ENCODE measurements at regions not wholly inside any gene's neighbourhood (a gene's known extent, or its start where the extent isn't known, plus 50 kb on each side); places are given as distances from the start of the nearest gene placed in this dataset.

- H3K4me3 ChIP-seq (replicated peaks in 1 of 3; ENCODE audit: insufficient read depth in 1 of 3, low read depth in 2 of 3, low read length in 3 of 3) = no peak overlapping the region
- no peaks in the 10 kb centered on the region for H3K4me1 ChIP-seq (ENCODE audit: insufficient read depth, low read length)
- WGBS (ENCODE audit: low lambda C conversion rate) = 13% methylated on average over 2 of the region's 2 CpGs
- H2AFZ ChIP-seq (ENCODE audit: low read length) = no peak overlapping the region
- no peaks in the 10 kb centered on the region for H3K79me2 ChIP-seq (ENCODE audit: insufficient read depth, low read length)
- FAIRE-seq = no peak
- no TSS peak for BruUV-seq (replicated peaks)
- in situ Hi-C loops (cut with HindIII; ENCODE audit: extremely low pct_ligation_motif_present, low pct_unique_long_range_greater_than_20kb) = no loop called here
- no peak overlapping the region for H3K27ac ChIP-seq (ENCODE audit: extremely low read length, insufficient read depth, low read length)
- intact Hi-C loops (cut with micrococcal nuclease; ENCODE audit: unreplicated experiment) = no loop called here
- CTCF ChIA-PET (ENCODE audit: low intra/inter-chr PET ratio, low total read pairs) = no interaction called here
- no peaks in the 10 kb centered on the region for H3K36me3 ChIP-seq (replicated peaks in 1 of 2; ENCODE audit: control insufficient read depth in 1 of 2, insufficient read depth in 2 of 2, low read length in 2 of 2)
- POLR2A ChIA-PET = no interaction called here
- TF ChIP-seq PPARG (CRISPR knock-in tag; conservative IDR thresholded peaks at IDR 0.05) (no peak), CHD4 (IDR thresholded peaks at IDR 0.05; ENCODE audit: borderline replicate concordance, low read length) (no peak), JUNB (CRISPR knock-in tag; IDR thresholded peaks at IDR 0.05; ENCODE audit: borderline replicate concordance) (no peak), NAIF1 (CRISPR knock-in tag; IDR thresholded peaks at IDR 0.05; ENCODE audit: borderline replicate concordance) (no peak)
- no peaks in the 10 kb centered on the region for H3K9me3 ChIP-seq (ENCODE audit: low read length)
- no peak for ATAC-seq
- no peak for DNase-seq (ENCODE audit: low spot score)
- no peaks in the 10 kb centered on the region for H4K20me1 ChIP-seq (ENCODE audit: insufficient read depth, low read length)
- H3K27me3 ChIP-seq (ENCODE audit: control insufficient read depth in 1 of 2, insufficient read depth in 2 of 2, low read length in 2 of 2) = no peaks in the 10 kb centered on the region
- no peak overlapping the region for H3K9ac ChIP-seq (ENCODE audit: insufficient read depth, low read depth, low read length)
- H3K4me2 ChIP-seq (ENCODE audit: low read depth, low read length) = no peak overlapping the region
Measured at GRCh38 chr11:21928847-21929246, 264.0 kb upstream of the ANO5 start.

DNA sequence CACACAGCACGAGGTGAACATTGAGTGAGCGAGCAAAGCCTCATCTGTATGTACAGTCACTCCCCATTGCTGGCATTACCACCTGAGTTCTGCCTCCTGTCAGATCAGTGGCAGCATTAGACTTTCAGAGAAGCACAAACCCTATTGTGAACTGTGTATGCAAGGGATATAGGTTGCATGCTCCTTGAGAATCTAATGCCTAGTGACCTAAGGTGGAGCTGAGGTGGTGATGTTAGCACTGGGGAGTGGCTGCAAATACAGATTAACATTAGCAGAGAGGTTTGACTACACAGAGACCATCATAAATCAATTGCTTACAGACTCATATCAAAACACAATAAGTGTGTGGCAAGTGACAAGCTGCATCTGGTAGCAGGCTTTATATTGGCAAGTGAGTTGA, 262.5 kb upstream of the ANO5 start:
- no TSS peak for BruUV-seq (replicated peaks)
- Histone ChIP-seq H3K4me3 (replicated peaks in 1 of 3; ENCODE audit: insufficient read depth in 1 of 3, low read depth in 2 of 3, low read length in 3 of 3) (no peak overlapping the region), H3K9me3 (ENCODE audit: low read length) (no peaks in the 10 kb centered on the region), H2AFZ (ENCODE audit: low read length) (no peak overlapping the region), H4K20me1 (ENCODE audit: insufficient read depth, low read length) (no peaks in the 10 kb centered on the region), H3K27me3 (ENCODE audit: control insufficient read depth in 1 of 2, insufficient read depth in 2 of 2, low read length in 2 of 2) (no peaks in the 10 kb centered on the region), H3K4me1 (ENCODE audit: insufficient read depth, low read length) (no peaks in the 10 kb centered on the region), H3K79me2 (ENCODE audit: insufficient read depth, low read length) (no peaks in the 10 kb centered on the region), H3K4me2 (ENCODE audit: low read depth, low read length) (no peak overlapping the region), H3K27ac (ENCODE audit: extremely low read length, insufficient read depth, low read length) (no peak overlapping the region), H3K36me3 (replicated peaks in 1 of 2; ENCODE audit: control insufficient read depth in 1 of 2, insufficient read depth in 2 of 2, low read length in 2 of 2) (no peaks in the 10 kb centered on the region), H3K9ac (ENCODE audit: insufficient read depth, low read depth, low read length) (no peak overlapping the region)
- WGBS (ENCODE audit: low lambda C conversion rate) = 10% methylated on average over 2 of the region's 2 CpGs
- in situ Hi-C loops (cut with HindIII; ENCODE audit: extremely low pct_ligation_motif_present, low pct_unique_long_range_greater_than_20kb) (no loop called here), intact Hi-C loops (cut with micrococcal nuclease; ENCODE audit: unreplicated experiment) (no loop called here)
- ChIA-PET CTCF (ENCODE audit: low intra/inter-chr PET ratio, low total read pairs) (no interaction called here), POLR2A (no interaction called here)
- DNase-seq (ENCODE audit: low spot score) = no peak
- FAIRE-seq = no peak
- no peak for ATAC-seq
- no peak for TF ChIP-seq ETV6 (CRISPR knock-in tag; conservative IDR thresholded peaks at IDR 0.05)
- TF ChIP-seq ZNF564 (CRISPR knock-in tag; IDR thresholded peaks at IDR 0.05) = no peak
- no peak for TF ChIP-seq ZFYVE20 (CRISPR knock-in tag; IDR thresholded peaks at IDR 0.05; ENCODE audit: borderline replicate concordance, low read depth)
- TF ChIP-seq, protein P1, sequence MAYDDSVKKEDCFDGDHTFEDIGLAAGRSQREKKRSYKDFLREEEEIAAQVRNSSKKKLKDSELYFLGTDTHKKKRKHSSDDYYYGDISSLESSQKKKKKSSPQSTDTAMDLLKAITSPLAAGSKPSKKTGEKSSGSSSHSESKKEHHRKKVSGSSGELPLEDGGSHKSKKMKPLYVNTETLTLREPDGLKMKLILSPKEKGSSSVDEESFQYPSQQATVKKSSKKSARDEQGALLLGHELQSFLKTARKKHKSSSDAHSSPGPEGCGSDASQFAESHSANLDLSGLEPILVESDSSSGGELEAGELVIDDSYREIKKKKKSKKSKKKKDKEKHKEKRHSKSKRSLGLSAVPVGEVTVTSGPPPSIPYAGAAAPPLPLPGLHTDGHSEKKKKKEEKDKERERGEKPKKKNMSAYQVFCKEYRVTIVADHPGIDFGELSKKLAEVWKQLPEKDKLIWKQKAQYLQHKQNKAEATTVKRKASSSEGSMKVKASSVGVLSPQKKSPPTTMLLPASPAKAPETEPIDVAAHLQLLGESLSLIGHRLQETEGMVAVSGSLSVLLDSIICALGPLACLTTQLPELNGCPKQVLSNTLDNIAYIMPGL (CRISPR knock-in tag; IDR thresholded peaks at IDR 0.05; ENCODE audit: borderline replicate concordance in 1 of 2, low read depth in 1 of 2) = no peak
- no peak for TF ChIP-seq KLF6 (CRISPR knock-in tag; IDR thresholded peaks at IDR 0.05)
- TF ChIP-seq CBX5 (CRISPR knock-in tag; IDR thresholded peaks at IDR 0.05; ENCODE audit: borderline replicate concordance) = no peak
- TF ChIP-seq EP300 (IDR thresholded peaks at IDR 0.05; ENCODE audit: low read depth in 2 of 2, low read length in 2 of 2) = no peak
- no peak for TF ChIP-seq EP300 (CRISPR knock-in tag; IDR thresholded peaks at IDR 0.05; ENCODE audit: borderline replicate concordance)
- TF ChIP-seq CBFB (CRISPR knock-in tag; IDR thresholded peaks at IDR 0.05) = no peak
- TF ChIP-seq, protein P2, sequence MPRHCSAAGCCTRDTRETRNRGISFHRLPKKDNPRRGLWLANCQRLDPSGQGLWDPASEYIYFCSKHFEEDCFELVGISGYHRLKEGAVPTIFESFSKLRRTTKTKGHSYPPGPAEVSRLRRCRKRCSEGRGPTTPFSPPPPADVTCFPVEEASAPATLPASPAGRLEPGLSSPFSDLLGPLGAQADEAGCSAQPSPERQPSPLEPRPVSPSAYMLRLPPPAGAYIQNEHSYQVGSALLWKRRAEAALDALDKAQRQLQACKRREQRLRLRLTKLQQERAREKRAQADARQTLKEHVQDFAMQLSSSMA (CRISPR knock-in tag; IDR thresholded peaks at IDR 0.05) = no peak
- TF ChIP-seq KDM6A (CRISPR knock-in tag; IDR thresholded peaks at IDR 0.05; ENCODE audit: low read depth) = no peak
